Muscle layer of duodenum (tissue), 2 donors: ENCODE measurements at regions not wholly inside any gene's neighbourhood (a gene's known extent, or its start where the extent isn't known, plus 50 kb on each side); places are given as distances from the start of the nearest gene placed in this dataset.

ENCODE experiments used
- H3K27ac ChIP-seq: one replicate; pipeline ENCODE4 v1.7.0; 2013; ENCODE audit warnings: mild to moderate bottlenecking, low read length
- H3K27me3 ChIP-seq: one replicate; pipeline ENCODE4 v1.7.0; 2013; ENCODE audit warnings: low read depth, mild to moderate bottlenecking, control low read depth, low read length
- H3K36me3 ChIP-seq, 2 donors: one replicate each; pipeline ENCODE4 v1.7.0; 2013; ENCODE audit warnings: low read length in 2 of 2, control low read depth in 1 of 2, mild to moderate bottlenecking in 1 of 2; ENCODE audit not compliant: insufficient read depth in 2 of 2, control insufficient read depth in 1 of 2
- H3K4me1 ChIP-seq, 2 donors: one replicate each; pipeline ENCODE4 v1.7.0; 2013; ENCODE audit warnings: low read length in 2 of 2, mild to moderate bottlenecking in 2 of 2, control low read depth in 1 of 2, moderate library complexity in 1 of 2; ENCODE audit not compliant: insufficient read depth in 2 of 2, control insufficient read depth in 1 of 2
- H3K4me3 ChIP-seq, 2 donors: one replicate each; pipeline ENCODE4 v1.7.0; 2013; ENCODE audit warnings: low read length in 2 of 2, low read depth in 1 of 2, mild to moderate bottlenecking in 1 of 2
- H3K9me3 ChIP-seq, 2 donors: one replicate each; pipeline ENCODE4 v1.7.0; 2013; ENCODE audit warnings: low read length in 2 of 2, control low read depth in 1 of 2, mild to moderate bottlenecking in 1 of 2; ENCODE audit not compliant: control insufficient read depth in 1 of 2
- donor health status: healthy.

- Histone ChIP-seq H3K36me3 (no peaks in the 10 kb centered on the region), H3K27me3 (no peaks in the 10 kb centered on the region), H3K4me1 (no peaks in the 10 kb centered on the region), H3K4me3 (no peak overlapping the region), H3K27ac (no peak overlapping the region), H3K9me3 (no peaks in the 10 kb centered on the region)
These were observed 368.2 kb downstream of the EPHA4 start for GRCh38 chr2:221203856-221204255.

GRCh38 chr2:221204699-221205098 lies 367.4 kb downstream of the EPHA4 start:
- H3K27me3 ChIP-seq, result no peaks in the 10 kb centered on the region
- H3K4me1 ChIP-seq, result no peaks in the 10 kb centered on the region
- no peaks in the 10 kb centered on the region for H3K9me3 ChIP-seq
- H3K36me3 ChIP-seq, result no peaks in the 10 kb centered on the region
- H3K4me3 ChIP-seq, result no peak overlapping the region
- no peak overlapping the region for H3K27ac ChIP-seq

- Histone ChIP-seq H3K9me3 (no peaks in the 10 kb centered on the region), H3K36me3 (no peaks in the 10 kb centered on the region), H3K27me3 (no peaks in the 10 kb centered on the region), H3K4me3 (no peak overlapping the region), H3K4me1 (no peaks in the 10 kb centered on the region), H3K27ac (no peak overlapping the region)
These were observed 366.9 kb downstream of the EPHA4 start for GRCh38 chr2:221205103-221205673.

- Histone ChIP-seq H3K27me3 (no peaks in the 10 kb centered on the region), H3K36me3 (no peaks in the 10 kb centered on the region), H3K4me3 (no peak overlapping the region), H3K4me1 (no peaks in the 10 kb centered on the region), H3K9me3 (no peaks in the 10 kb centered on the region), H3K27ac (no peak overlapping the region)
These were observed 361.4 kb downstream of the EPHA4 start for GRCh38 chr2:221210686-221211085.

GRCh38 chr2:221211653-221212052 lies 360.5 kb downstream of the EPHA4 start:
- no peak overlapping the region for H3K27ac ChIP-seq
- H3K4me3 ChIP-seq, result no peak overlapping the region
- H3K27me3 ChIP-seq, result no peaks in the 10 kb centered on the region
- H3K9me3 ChIP-seq, result no peaks in the 10 kb centered on the region
- H3K4me1 ChIP-seq, result no peaks in the 10 kb centered on the region
- H3K36me3 ChIP-seq, result no peaks in the 10 kb centered on the region

GRCh38 chr2:221212105-221212504 lies 360.0 kb downstream of the EPHA4 start:
- Histone ChIP-seq H3K9me3 (no peaks in the 10 kb centered on the region), H3K4me3 (no peak overlapping the region), H3K4me1 (no peaks in the 10 kb centered on the region), H3K36me3 (no peaks in the 10 kb centered on the region), H3K27me3 (no peaks in the 10 kb centered on the region), H3K27ac (no peak overlapping the region)

- H3K27me3 ChIP-seq, result no peaks in the 10 kb centered on the region
- no peak overlapping the region for H3K4me3 ChIP-seq
- no peaks in the 10 kb centered on the region for H3K36me3 ChIP-seq
- no peak overlapping the region for H3K27ac ChIP-seq
- H3K9me3 ChIP-seq, result no peaks in the 10 kb centered on the region
- H3K4me1 ChIP-seq, result no peaks in the 10 kb centered on the region
These were observed 356.6 kb downstream of the EPHA4 start for GRCh38 chr2:221215487-221215886.

GRCh38 chr2:221216636-221217035 lies 355.5 kb downstream of the EPHA4 start:
- Histone ChIP-seq H3K27me3 (no peaks in the 10 kb centered on the region), H3K4me3 (no peak overlapping the region), H3K27ac (no peak overlapping the region), H3K36me3 (no peaks in the 10 kb centered on the region), H3K4me1 (no peaks in the 10 kb centered on the region), H3K9me3 (no peaks in the 10 kb centered on the region)

- H3K4me3 ChIP-seq, result no peak overlapping the region
- H3K36me3 ChIP-seq, result no peaks in the 10 kb centered on the region
- H3K27ac ChIP-seq, result no peak overlapping the region
- peaks cover 0 to 9% of the 10 kb centered on the region in 2 donors for H3K4me1 ChIP-seq
- no peaks in the 10 kb centered on the region for H3K27me3 ChIP-seq
- no peaks in the 10 kb centered on the region for H3K9me3 ChIP-seq
These were observed 346.4 kb downstream of the EPHA4 start for GRCh38 chr2:221225752-221226151.

- no peaks in the 10 kb centered on the region for H3K9me3 ChIP-seq
These were observed 343.8 kb downstream of the EPHA4 start for GRCh38 chr2:221228214-221228769.

GRCh38 chr2:221229099-221229498 lies 343.0 kb downstream of the EPHA4 start:
- no peaks in the 10 kb centered on the region for H3K27me3 ChIP-seq
- no peak overlapping the region for H3K4me3 ChIP-seq
- no peaks in the 10 kb centered on the region for H3K36me3 ChIP-seq
- no peaks in the 10 kb centered on the region for H3K9me3 ChIP-seq
- H3K4me1 ChIP-seq, result peaks cover 0 to 9% of the 10 kb centered on the region in 2 donors
- H3K27ac ChIP-seq, result no peak overlapping the region

More at GRCh38 chr2:221228214-221228769, 343.8 kb downstream of the EPHA4 start:
- H3K27me3 ChIP-seq, result no peaks in the 10 kb centered on the region
- H3K4me3 ChIP-seq, result no peak overlapping the region
- no peaks in the 10 kb centered on the region for H3K36me3 ChIP-seq
- no peak overlapping the region for H3K27ac ChIP-seq
- H3K4me1 ChIP-seq, result peaks cover 0 to 9% of the 10 kb centered on the region in 2 donors

- H3K27me3 ChIP-seq, result no peaks in the 10 kb centered on the region
- no peaks in the 10 kb centered on the region for H3K9me3 ChIP-seq
- H3K36me3 ChIP-seq, result no peaks in the 10 kb centered on the region
- H3K4me3 ChIP-seq, result no peak overlapping the region
- H3K4me1 ChIP-seq, result peaks cover 0 to 9% of the 10 kb centered on the region in 2 donors
- no peak overlapping the region for H3K27ac ChIP-seq
These were observed 340.6 kb downstream of the EPHA4 start for GRCh38 chr2:221231511-221231910.
